ENCODE measurements at regions not wholly inside any gene's neighbourhood (a gene's known extent, or its start where the extent isn't known, plus 50 kb on each side); places are given as distances from the start of the nearest gene placed in this dataset.

GRCh38 chr11:15499674-15500073, 385.0 kb downstream of the INSC start:
- no peaks in the 10 kb centered on the region for H4K20me1 ChIP-seq (ENCODE audit: control insufficient read depth, insufficient read depth, insufficient read length)

More at GRCh38 chr11:15499674-15500073, 385.0 kb downstream of the INSC start:
- no peak overlapping the region for H3K4ac ChIP-seq (ENCODE audit: low read depth, low read length)
- no peak overlapping the region for H3T11ph ChIP-seq (ENCODE audit: low read length)
- no peak overlapping the region for H3K9ac ChIP-seq (ENCODE audit: extremely low read depth, insufficient read length, low read length)
- no peak overlapping the region for H3K18ac ChIP-seq (ENCODE audit: insufficient read length, low read depth, low read length)
- no peaks in the 10 kb centered on the region for H3K36me3 Mint-ChIP-seq (ENCODE audit: insufficient read depth in 1 of 3, low read depth in 3 of 3)
- H3K27me3 Mint-ChIP-seq (ENCODE audit: low read depth), result no peaks in the 10 kb centered on the region
- H3K27ac ChIP-seq (ENCODE audit: insufficient read length, low read depth, low read length), result no peak overlapping the region
- no peaks in the 10 kb centered on the region for H3K79me1 ChIP-seq (ENCODE audit: insufficient read depth, low read depth, low read length, poor library complexity, severe bottlenecking)
- no peak overlapping the region for H3K4me3 Mint-ChIP-seq
- H2BK20ac ChIP-seq (ENCODE audit: low read depth, low read length, poor library complexity, severe bottlenecking), result no peak overlapping the region
- no peaks in the 10 kb centered on the region; a peak in 1 of 5 replicates for H3K9me3 Mint-ChIP-seq
- no peaks in the 10 kb centered on the region for H3K23me2 ChIP-seq (ENCODE audit: insufficient read length, low read depth, low read length, poor library complexity, severe bottlenecking)
- no peak overlapping the region for H2AFZ ChIP-seq (ENCODE audit: low read length)
- no peaks in the 10 kb centered on the region for H3K79me2 ChIP-seq (ENCODE audit: insufficient read depth, low read length)
- H3K4me1 Mint-ChIP-seq, result peaks cover 10 to 23% of the 10 kb centered on the region in 2 experiments
- H4K8ac ChIP-seq (replicated peaks; ENCODE audit: insufficient read length, low read depth, low read length), result no peak overlapping the region
- no peak overlapping the region for H2BK12ac ChIP-seq (ENCODE audit: insufficient read length, low read depth, low read length)
- H2BK15ac ChIP-seq (ENCODE audit: low read depth, low read length), result no peak overlapping the region
- no peak overlapping the region for H3K56ac ChIP-seq (ENCODE audit: insufficient read length, low read depth, low read length)
- H3K14ac ChIP-seq (ENCODE audit: insufficient read depth, low read length), result no peak overlapping the region
- no CpG with 5 or more reads among the region's 3 CpGs for WGBS (ENCODE audit: extremely low coverage, insufficient read length, low lambda C conversion rate)
- H3K9me3 ChIP-seq (ENCODE audit: control insufficient read depth, low read depth, low read length), result no peaks in the 10 kb centered on the region
- H3K4me1 ChIP-seq (ENCODE audit: insufficient read depth, low read length), result no peaks in the 10 kb centered on the region
- H3K23ac ChIP-seq (ENCODE audit: insufficient read length, low read depth, low read length), result no peak overlapping the region
- H2BK5ac ChIP-seq (ENCODE audit: insufficient read length, low read length), result no peak overlapping the region
- H2BK120ac ChIP-seq (ENCODE audit: low read depth, low read length, poor library complexity, severe bottlenecking), result no peak overlapping the region
- H2AK5ac ChIP-seq (ENCODE audit: insufficient read length, low read length), result no peak overlapping the region
- H4K5ac ChIP-seq (ENCODE audit: insufficient read length, low read depth, low read length), result no peak overlapping the region
- H3K27ac Mint-ChIP-seq, result no peak overlapping the region
- no peak for TF ChIP-seq CTCF (conservative IDR thresholded peaks at IDR 0.05)
- no peaks in the 10 kb centered on the region for H3K27me3 ChIP-seq (ENCODE audit: insufficient read depth, low read length)
- no peak overlapping the region for H3K4me2 ChIP-seq (ENCODE audit: insufficient read depth, insufficient read length, low read length)
- no peak overlapping the region for H4K91ac ChIP-seq (ENCODE audit: insufficient read length, low read depth, low read length)
- no peak for DNase-seq

Data from H9 (cell line).